ENCODE measurements at regions not wholly inside any gene's neighbourhood (a gene's known extent, or its start where the extent isn't known, plus 50 kb on each side); places are given as distances from the start of the nearest gene placed in this dataset.

- H3K27me3 ChIP-seq: no peaks in the 10 kb centered on the region
- H3K9me3 ChIP-seq: no peaks in the 10 kb centered on the region
- TF ChIP-seq, protein P1, sequence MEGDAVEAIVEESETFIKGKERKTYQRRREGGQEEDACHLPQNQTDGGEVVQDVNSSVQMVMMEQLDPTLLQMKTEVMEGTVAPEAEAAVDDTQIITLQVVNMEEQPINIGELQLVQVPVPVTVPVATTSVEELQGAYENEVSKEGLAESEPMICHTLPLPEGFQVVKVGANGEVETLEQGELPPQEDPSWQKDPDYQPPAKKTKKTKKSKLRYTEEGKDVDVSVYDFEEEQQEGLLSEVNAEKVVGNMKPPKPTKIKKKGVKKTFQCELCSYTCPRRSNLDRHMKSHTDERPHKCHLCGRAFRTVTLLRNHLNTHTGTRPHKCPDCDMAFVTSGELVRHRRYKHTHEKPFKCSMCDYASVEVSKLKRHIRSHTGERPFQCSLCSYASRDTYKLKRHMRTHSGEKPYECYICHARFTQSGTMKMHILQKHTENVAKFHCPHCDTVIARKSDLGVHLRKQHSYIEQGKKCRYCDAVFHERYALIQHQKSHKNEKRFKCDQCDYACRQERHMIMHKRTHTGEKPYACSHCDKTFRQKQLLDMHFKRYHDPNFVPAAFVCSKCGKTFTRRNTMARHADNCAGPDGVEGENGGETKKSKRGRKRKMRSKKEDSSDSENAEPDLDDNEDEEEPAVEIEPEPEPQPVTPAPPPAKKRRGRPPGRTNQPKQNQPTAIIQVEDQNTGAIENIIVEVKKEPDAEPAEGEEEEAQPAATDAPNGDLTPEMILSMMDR (IDR thresholded peaks at IDR 0.05): no peak
- no peak overlapping the region for H3K4me3 ChIP-seq (ENCODE audit: low read depth in 1 of 2, low read length in 1 of 2)
- H3K27ac ChIP-seq: no peak overlapping the region
- H3K4me1 ChIP-seq (ENCODE audit: control insufficient read depth in 1 of 2, insufficient read depth in 1 of 2, low read depth in 1 of 2, low read length in 1 of 2): no peaks in the 10 kb centered on the region
- no peaks in the 10 kb centered on the region for H3K36me3 ChIP-seq
These were observed 699.0 kb downstream of the FGF9 start for GRCh38 chr13:22369840-22370239.

DNA sequence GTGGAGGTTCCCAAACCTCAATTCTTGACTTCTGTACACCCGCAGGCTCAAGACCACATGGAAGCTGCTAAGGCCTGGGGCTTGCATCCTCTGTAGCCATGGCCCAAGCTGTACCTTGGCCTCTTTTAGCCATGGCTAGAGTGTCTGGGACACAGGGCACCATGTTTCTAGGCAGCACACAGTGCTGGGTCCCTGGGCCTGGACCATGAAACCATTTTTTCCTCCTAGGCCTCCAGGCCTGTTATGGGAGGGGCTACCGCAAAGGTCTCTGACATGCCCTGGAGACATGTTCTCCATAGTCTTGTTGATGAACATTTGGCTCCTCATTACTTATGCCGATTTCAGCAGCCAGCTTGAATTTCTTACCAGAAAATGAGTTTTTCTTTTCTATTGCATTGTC lies 701.4 kb downstream of the FGF9 start:
- H3K4me3 ChIP-seq (ENCODE audit: low read depth in 1 of 2, low read length in 1 of 2): no peak overlapping the region
- TF ChIP-seq, protein P1 (IDR thresholded peaks at IDR 0.05): no peak
- H3K27ac ChIP-seq: no peak overlapping the region
- no peaks in the 10 kb centered on the region for H3K36me3 ChIP-seq
- H3K27me3 ChIP-seq: no peaks in the 10 kb centered on the region
- H3K9me3 ChIP-seq: no peaks in the 10 kb centered on the region
- no peaks in the 10 kb centered on the region for H3K4me1 ChIP-seq (ENCODE audit: control insufficient read depth in 1 of 2, insufficient read depth in 1 of 2, low read depth in 1 of 2, low read length in 1 of 2)

GRCh38 chr13:22375151-22375550 lies 704.3 kb downstream of the FGF9 start:
- Histone ChIP-seq H3K36me3 (no peaks in the 10 kb centered on the region), H3K4me1 (ENCODE audit: control insufficient read depth in 1 of 2, insufficient read depth in 1 of 2, low read depth in 1 of 2, low read length in 1 of 2) (no peaks in the 10 kb centered on the region), H3K9me3 (no peaks in the 10 kb centered on the region), H3K27me3 (no peaks in the 10 kb centered on the region), H3K4me3 (ENCODE audit: low read depth in 1 of 2, low read length in 1 of 2) (no peak overlapping the region), H3K27ac (no peak overlapping the region)
- TF ChIP-seq, protein P1 (IDR thresholded peaks at IDR 0.05): no peak

- H3K4me1 ChIP-seq (ENCODE audit: control insufficient read depth in 1 of 2, insufficient read depth in 1 of 2, low read depth in 1 of 2, low read length in 1 of 2): no peaks in the 10 kb centered on the region
- no peaks in the 10 kb centered on the region for H3K9me3 ChIP-seq
- TF ChIP-seq, protein P1 (IDR thresholded peaks at IDR 0.05): no peak
- H3K27me3 ChIP-seq: no peaks in the 10 kb centered on the region
- no peaks in the 10 kb centered on the region for H3K36me3 ChIP-seq
- H3K4me3 ChIP-seq (ENCODE audit: low read depth in 1 of 2, low read length in 1 of 2): no peak overlapping the region
- no peak overlapping the region for H3K27ac ChIP-seq
These were observed 717.0 kb downstream of the FGF9 start for GRCh38 chr13:22387899-22388298.

DNA sequence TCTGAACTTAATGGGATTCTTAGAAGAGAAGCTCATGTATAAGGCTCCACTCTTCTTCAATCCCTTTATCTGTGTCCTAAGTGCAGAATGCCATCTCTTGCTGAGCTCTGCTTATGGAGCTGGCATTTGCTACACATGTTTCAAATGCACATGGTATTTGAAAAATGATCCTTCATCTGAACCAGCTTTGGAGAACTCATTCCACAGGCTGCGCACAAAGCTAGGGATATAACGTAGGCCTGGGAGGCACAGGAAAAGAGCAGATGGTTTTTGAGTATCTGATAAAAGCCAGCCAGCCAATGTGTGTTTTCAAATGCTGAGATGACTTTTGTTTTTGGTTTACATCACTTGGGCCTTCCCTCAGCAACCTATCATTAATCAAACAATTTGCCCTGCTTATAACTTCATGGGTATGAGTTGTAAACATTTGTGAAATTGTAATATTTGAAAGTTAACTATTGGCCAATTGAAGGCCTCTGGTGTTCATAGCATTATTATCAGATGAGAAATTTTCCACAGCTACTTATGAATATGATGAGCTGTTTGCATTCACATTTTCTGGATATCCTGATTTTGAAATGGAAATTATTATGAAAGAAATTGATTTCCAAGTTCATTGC lies 729.0 kb downstream of the FGF9 start:
- Histone ChIP-seq H3K27me3 (no peaks in the 10 kb centered on the region), H3K27ac (no peak overlapping the region), H3K4me1 (ENCODE audit: control insufficient read depth in 1 of 2, insufficient read depth in 1 of 2, low read depth in 1 of 2, low read length in 1 of 2) (no peaks in the 10 kb centered on the region), H3K36me3 (no peaks in the 10 kb centered on the region), H3K9me3 (no peaks in the 10 kb centered on the region), H3K4me3 (ENCODE audit: low read depth in 1 of 2, low read length in 1 of 2) (no peak overlapping the region)
- TF ChIP-seq, protein P1 (IDR thresholded peaks at IDR 0.05): no peak
